Left lung (tissue), 4 donors: ENCODE measurements at regions not wholly inside any gene's neighbourhood (a gene's known extent, or its start where the extent isn't known, plus 50 kb on each side); places are given as distances from the start of the nearest gene placed in this dataset.

Experiments used
- ATAC-seq: fragments of 200-7000 bp; cut with Tn5 transposase; one replicate; pipeline ENCODE4 v1.9.1; 2020; ENCODE audit warnings: moderate library complexity
- DNase-seq, 4 donors: peaks; one replicate each; pipeline ENCODE4 v3.0.0-alpha.2; 2013 to 2020
- H3K27ac ChIP-seq, 2 donors: fragments of 200-600 bp; sonication (generic) in 1 of 2; one replicate each; pipeline versions ENCODE4 v1.5.0 to v1.8.0; 2020 to 2021
- H3K27me3 ChIP-seq, 2 donors: fragments of 200-600 bp; sonication (generic) in 1 of 2; one replicate each; pipeline versions ENCODE4 v1.5.0 to v1.8.0; 2020 to 2021
- H3K36me3 ChIP-seq, 2 donors: fragments of 200-600 bp; sonication (generic) in 1 of 2; one replicate each; pipeline versions ENCODE4 v1.5.0 to v1.8.0; 2020 to 2021
- H3K4me1 ChIP-seq, 2 donors: fragments of 200-600 bp; one replicate each; pipeline ENCODE4 v1.8.0; 2021
- H3K4me3 ChIP-seq, 2 donors: fragments of 200-600 bp; sonication (generic) in 1 of 2; one replicate each; pipeline versions ENCODE4 v1.5.0 to v1.8.0; 2020 to 2021; ENCODE audit warnings: mild to moderate bottlenecking in 1 of 2
- H3K9me3 ChIP-seq, 2 donors: fragments of 200-600 bp; sonication (generic) in 1 of 2; one replicate each; pipeline versions ENCODE4 v1.5.0 to v1.8.0; 2020 to 2021
- intact Hi-C, 2 donors: fragments of 100-400 bp; cut with DNase I; formaldehyde crosslinking; loops; one replicate each; pipeline versions ENCODE4 v1.11.2 to v1.14.2; 2022
- TF ChIP-seq, protein P1 (sequence below), 2 donors: fragments of 200-600 bp; sonication (generic) in 1 of 2; IDR thresholded peaks; one replicate each; pipeline versions ENCODE4 v1.5.0 to v1.8.0; 2021; ENCODE audit warnings: antibody characterized with exemption in 2 of 2
- donor health status: DM: no; HTN: yes; CAD: no.
- donor health status: DM: no; HTN: no; CAD: no.

DNA sequence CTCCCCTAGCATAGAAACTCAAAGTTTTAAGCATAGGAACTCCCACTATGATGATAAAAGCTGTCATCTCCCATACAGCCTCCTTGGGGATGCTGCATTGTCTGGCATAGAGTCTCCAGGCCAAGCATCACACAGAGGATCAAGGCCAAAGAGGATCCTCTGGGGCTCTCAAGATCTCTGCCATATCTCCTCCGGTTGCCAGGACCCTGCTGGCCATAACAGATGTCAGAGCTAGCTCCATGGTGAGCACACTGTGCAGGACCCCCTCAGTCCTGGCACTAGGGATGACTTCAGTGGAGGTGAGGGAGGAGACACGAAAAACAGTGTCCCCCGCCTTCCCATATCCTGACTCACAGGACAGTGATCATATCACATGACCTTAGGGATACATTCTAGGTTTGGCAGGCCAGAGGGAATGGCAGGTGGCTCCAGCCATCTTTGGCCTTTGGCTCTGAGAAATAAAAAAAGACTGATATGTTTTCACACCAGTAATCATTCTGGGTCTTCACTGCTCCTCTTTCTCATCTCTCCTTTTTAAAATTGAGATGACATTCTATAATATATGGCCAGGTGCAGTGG, 235.0 kb downstream of the MYCN start:
- no peaks in the 10 kb centered on the region for H3K36me3 ChIP-seq
- ATAC-seq: no peak
- H3K27me3 ChIP-seq: no peaks in the 10 kb centered on the region
- no peaks in the 10 kb centered on the region for H3K9me3 ChIP-seq
- H3K4me1 ChIP-seq: no peaks in the 10 kb centered on the region
- DNase-seq: no peak
- no peak overlapping the region for H3K27ac ChIP-seq
- TF ChIP-seq, protein P1, sequence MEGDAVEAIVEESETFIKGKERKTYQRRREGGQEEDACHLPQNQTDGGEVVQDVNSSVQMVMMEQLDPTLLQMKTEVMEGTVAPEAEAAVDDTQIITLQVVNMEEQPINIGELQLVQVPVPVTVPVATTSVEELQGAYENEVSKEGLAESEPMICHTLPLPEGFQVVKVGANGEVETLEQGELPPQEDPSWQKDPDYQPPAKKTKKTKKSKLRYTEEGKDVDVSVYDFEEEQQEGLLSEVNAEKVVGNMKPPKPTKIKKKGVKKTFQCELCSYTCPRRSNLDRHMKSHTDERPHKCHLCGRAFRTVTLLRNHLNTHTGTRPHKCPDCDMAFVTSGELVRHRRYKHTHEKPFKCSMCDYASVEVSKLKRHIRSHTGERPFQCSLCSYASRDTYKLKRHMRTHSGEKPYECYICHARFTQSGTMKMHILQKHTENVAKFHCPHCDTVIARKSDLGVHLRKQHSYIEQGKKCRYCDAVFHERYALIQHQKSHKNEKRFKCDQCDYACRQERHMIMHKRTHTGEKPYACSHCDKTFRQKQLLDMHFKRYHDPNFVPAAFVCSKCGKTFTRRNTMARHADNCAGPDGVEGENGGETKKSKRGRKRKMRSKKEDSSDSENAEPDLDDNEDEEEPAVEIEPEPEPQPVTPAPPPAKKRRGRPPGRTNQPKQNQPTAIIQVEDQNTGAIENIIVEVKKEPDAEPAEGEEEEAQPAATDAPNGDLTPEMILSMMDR (IDR thresholded peaks at IDR 0.05): no peak
- no peak overlapping the region for H3K4me3 ChIP-seq
- intact Hi-C loops: no loop called here

DNA sequence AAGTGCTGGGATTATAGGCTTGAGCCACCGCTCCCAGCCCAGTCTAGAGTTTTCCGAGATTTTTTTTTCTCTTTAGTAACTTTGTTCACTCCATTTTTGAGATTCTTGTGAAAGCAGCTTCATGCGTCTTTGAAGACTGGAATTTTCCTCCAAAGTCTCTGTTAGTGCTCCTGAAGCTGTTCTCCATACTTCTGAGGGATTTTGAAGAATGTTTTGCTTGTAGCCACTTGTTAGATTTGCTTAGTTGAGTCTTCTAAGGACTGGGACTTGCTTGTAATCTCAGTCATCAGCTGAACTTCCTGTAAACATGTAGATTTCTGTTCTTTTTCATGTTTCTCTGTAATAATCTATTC, 234.3 kb downstream of the MYCN start:
- intact Hi-C loops: no loop called here
- Histone ChIP-seq H3K27ac (no peak overlapping the region), H3K4me3 (no peak overlapping the region), H3K4me1 (no peaks in the 10 kb centered on the region), H3K36me3 (no peaks in the 10 kb centered on the region), H3K9me3 (no peaks in the 10 kb centered on the region), H3K27me3 (no peaks in the 10 kb centered on the region)
- DNase-seq (no peak), ATAC-seq (no peak)
- TF ChIP-seq, protein P1 (IDR thresholded peaks at IDR 0.05): no peak

DNA sequence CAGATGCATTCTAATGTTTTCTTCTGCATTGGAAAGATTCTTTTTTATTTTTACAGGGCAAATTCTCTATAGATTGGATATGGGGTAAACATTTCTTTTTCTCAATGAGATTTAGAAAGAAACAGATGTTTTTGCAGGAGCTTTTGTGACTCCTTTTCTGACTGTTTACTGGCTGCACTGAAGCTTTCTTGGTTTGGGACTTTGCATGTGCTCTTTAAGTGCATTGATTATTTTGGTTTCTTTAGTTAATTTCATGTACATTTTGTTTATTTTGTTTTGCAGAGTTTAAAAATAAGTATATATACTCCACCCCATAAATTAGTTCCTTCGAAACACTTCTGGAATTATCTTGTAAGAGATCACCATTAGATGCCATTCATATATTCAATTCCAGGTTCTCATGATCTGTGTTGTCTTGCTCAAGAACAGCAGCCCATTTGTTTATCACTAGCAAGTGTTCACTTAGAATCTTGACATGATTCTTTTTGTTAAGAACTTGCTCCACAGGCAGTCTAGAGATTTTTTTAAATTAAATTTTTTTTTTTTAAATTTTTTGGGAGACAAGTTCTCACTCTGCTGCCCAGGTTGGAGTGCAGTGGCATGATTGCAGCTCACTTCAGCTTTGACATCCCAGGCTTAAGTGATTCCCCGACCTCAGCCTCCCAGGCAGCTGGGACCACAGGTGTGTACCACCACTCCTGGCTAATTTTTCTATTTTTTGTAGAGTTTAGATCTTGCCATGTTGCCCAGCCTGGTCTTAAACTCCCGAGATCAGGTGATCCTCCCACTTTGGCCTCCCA, 233.7 kb downstream of the MYCN start:
- no peak for DNase-seq
- Histone ChIP-seq H3K27me3 (no peaks in the 10 kb centered on the region), H3K9me3 (no peaks in the 10 kb centered on the region), H3K36me3 (no peaks in the 10 kb centered on the region), H3K4me1 (no peaks in the 10 kb centered on the region), H3K27ac (no peak overlapping the region), H3K4me3 (no peak overlapping the region)
- intact Hi-C loops: no loop called here
- no peak for ATAC-seq
- TF ChIP-seq, protein P1 (IDR thresholded peaks at IDR 0.05): no peak

DNA sequence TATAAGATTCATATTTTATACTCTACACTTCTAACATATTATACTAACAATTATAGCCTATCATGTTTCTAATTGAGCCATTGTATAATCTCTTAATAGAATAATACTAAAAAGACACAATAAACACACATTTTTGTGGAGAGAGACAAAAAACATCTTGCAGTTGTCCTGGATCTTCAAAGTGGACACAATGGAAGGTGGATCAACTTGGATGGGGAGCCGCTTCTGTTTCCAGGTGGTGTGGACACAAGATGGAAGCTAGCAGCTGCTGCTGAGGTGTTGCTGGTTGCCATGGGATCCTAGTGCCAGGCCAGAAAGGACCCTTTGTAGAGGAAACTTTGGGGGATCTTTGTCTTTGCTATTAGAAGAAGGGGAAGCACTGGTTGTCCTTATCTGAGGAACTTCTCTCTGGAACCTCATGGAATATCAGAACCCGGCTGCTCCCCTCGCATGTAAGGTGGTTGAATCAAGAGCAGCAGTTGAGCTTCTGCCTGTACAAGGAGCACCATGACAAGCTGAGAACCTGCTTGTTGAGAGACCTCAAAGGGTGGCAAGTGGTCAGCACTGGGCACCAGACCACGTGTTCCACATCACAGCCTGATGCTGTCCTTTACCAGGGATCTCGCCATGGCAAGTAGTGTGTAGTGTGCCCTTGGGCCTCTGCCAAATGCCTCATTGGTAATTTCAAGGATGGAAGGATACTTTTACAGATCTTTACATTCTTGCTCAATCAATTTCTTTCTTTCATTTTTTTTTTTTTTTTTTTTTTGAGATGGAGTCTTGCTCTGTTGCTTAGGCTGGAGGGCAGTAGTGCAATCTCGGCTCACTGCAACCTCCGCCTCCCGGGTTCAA, 232.2 kb downstream of the MYCN start:
- TF ChIP-seq, protein P1 (IDR thresholded peaks at IDR 0.05): no peak
- intact Hi-C loops: no loop called here

DNA sequence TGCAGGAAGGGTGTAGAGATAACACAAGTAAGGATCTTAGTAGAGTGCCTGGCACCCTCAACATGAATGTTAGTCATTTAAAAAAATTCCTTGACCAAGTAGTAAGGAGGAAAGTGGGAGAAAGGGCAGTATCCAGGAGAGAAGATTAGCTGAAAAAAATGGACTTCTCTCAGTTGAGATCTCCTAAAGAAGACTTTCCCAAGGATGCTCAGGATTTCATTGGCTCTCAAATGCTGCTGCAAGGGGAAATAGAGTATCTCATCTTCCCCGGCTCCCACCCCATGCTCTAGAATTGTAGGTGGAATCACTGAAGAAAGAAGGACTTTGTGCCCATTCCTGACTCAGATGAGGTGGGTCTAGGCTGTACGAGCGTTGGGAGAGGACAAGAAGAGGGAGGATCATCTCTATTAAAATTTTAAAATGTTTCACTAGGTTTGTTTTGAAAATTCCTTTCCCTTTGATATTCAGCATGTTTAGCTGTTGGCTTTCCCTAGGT, 231.1 kb downstream of the MYCN start:
- ATAC-seq (no peak), DNase-seq (no peak)
- intact Hi-C loops: no loop called here
- TF ChIP-seq, protein P1 (IDR thresholded peaks at IDR 0.05): no peak
- peaks cover 0 to 5% of the 10 kb centered on the region in 2 donors for H3K27me3 ChIP-seq
- H3K27ac ChIP-seq: no peak overlapping the region
- H3K4me3 ChIP-seq: no peak overlapping the region
- H3K9me3 ChIP-seq: no peaks in the 10 kb centered on the region
- H3K4me1 ChIP-seq: no peaks in the 10 kb centered on the region
- H3K36me3 ChIP-seq: no peaks in the 10 kb centered on the region

More for the DNA sequence above, 232.2 kb downstream of the MYCN start:
- no peaks in the 10 kb centered on the region for H3K4me1 ChIP-seq
- H3K27ac ChIP-seq: no peak overlapping the region
- ATAC-seq: no peak
- no peaks in the 10 kb centered on the region for H3K36me3 ChIP-seq
- DNase-seq: no peak
- no peaks in the 10 kb centered on the region for H3K9me3 ChIP-seq
- no peak overlapping the region for H3K4me3 ChIP-seq
- no peaks in the 10 kb centered on the region for H3K27me3 ChIP-seq
